OCI-LY7 (cell line): ENCODE measurements at regions not wholly inside any gene's neighbourhood (a gene's known extent, or its start where the extent isn't known, plus 50 kb on each side); places are given as distances from the start of the nearest gene placed in this dataset.

Experiments
- BruUV-seq: library from RNA; stranded (reverse); fragments of 400-500 nt; replicated peaks from 2 replicates; lab custom pipeline; 2021; lab: Mats Ljungman, UMichigan
- CTCF ChIA-PET: fragments of 300-600 bp; sonication (Branson Sonifier 250); formaldehyde crosslinking; loops from one replicate; lab custom pipeline; 2022; ENCODE audit warnings: antibody characterized with exemption; ENCODE audit not compliant: unreplicated experiment; lab: Charles Lee
- POLR2A ChIA-PET: fragments of 300-600 bp; sonication (Branson Sonifier 250); formaldehyde crosslinking; loops from one replicate; lab custom pipeline; 2022; ENCODE audit warnings: antibody characterized with exemption; lab: Charles Lee
- DNase-seq: peaks from one replicate; pipeline ENCODE4 v3.0.0-alpha.2; 2015; ENCODE audit warnings: low spot score
- H2AFZ ChIP-seq: fragments of 200-600 bp; sonication (generic), shearing (Covaris generic); 2 replicates; pipeline ENCODE4 v1.6.1; 2014; ENCODE audit warnings: mild to moderate bottlenecking, antibody characterized with exemption, low read length, moderate library complexity
- H3K27ac ChIP-seq: fragments of 200-600 bp; sonication (generic); 2 replicates; pipeline ENCODE4 v1.5.1; 2014; ENCODE audit warnings: mixed run types, low read depth, mild to moderate bottlenecking, moderate library complexity, low read length, inconsistent platforms; ENCODE audit not compliant: poor library complexity, severe bottlenecking
- H3K36me3 ChIP-seq: fragments of 200-600 bp; sonication (generic); 2 replicates; pipeline ENCODE4 v1.6.1; 2014; ENCODE audit warnings: mild to moderate bottlenecking, antibody characterized with exemption, low read length, moderate library complexity, mixed read lengths; ENCODE audit not compliant: insufficient read depth
- H3K4me1 ChIP-seq: fragments of 200-600 bp; sonication (generic); 2 replicates; pipeline ENCODE4 v1.5.1; 2014; ENCODE audit warnings: mild to moderate bottlenecking, low read length; ENCODE audit not compliant: insufficient read depth, poor library complexity, severe bottlenecking
- H3K4me2 ChIP-seq: fragments of 200-600 bp; sonication (generic); 2 replicates; pipeline ENCODE4 v1.6.1; 2014; ENCODE audit warnings: mild to moderate bottlenecking, low read length
- H3K4me3 ChIP-seq: fragments of 200-600 bp; sonication (generic); 2 replicates; pipeline ENCODE4 v1.5.1; 2014; ENCODE audit warnings: mild to moderate bottlenecking, low read depth, low read length; ENCODE audit not compliant: poor library complexity, severe bottlenecking
- H3K79me2 ChIP-seq: fragments of 200-600 bp; sonication (generic); 2 replicates; pipeline ENCODE4 v1.6.1; 2016; ENCODE audit warnings: low read depth, mild to moderate bottlenecking, low read length, moderate library complexity, mixed read lengths; ENCODE audit not compliant: insufficient read depth
- H3K9me2 ChIP-seq: fragments of 200-600 bp; sonication (generic); 2 replicates; pipeline ENCODE4 v1.6.1; 2016; ENCODE audit warnings: mild to moderate bottlenecking, low read length, mixed read lengths; ENCODE audit not compliant: insufficient read depth
- H3K9me3 ChIP-seq: fragments of 200-600 bp; sonication (generic); 2 replicates; pipeline ENCODE4 v1.6.1; 2014; ENCODE audit warnings: mild to moderate bottlenecking, mixed run types, low read length, mixed read lengths
- H4K20me1 ChIP-seq: fragments of 200-600 bp; sonication (generic); 2 replicates; pipeline ENCODE4 v1.6.1; 2014; ENCODE audit warnings: mild to moderate bottlenecking, antibody characterized with exemption, low read length, moderate library complexity, mixed read lengths; ENCODE audit not compliant: insufficient read depth
- CTCF ChIP-seq: fragments of 200-600 bp; sonication (generic); conservative IDR thresholded peaks from 2 replicates; pipeline ENCODE4 v1.5.1; 2014; ENCODE audit warnings: mild to moderate bottlenecking, antibody characterized with exemption, low read length, moderate library complexity, mixed read lengths
- EZH2phosphoT487 ChIP-seq: fragments of 200-600 bp; sonication (generic); IDR thresholded peaks from 2 replicates; pipeline ENCODE4 v1.6.1; 2018; ENCODE audit warnings: low read depth, borderline replicate concordance, mild to moderate bottlenecking, mixed run types, antibody characterized with exemption, low read length, moderate library complexity, mixed read lengths
- intact Hi-C: fragments of 100-400 bp; cut with micrococcal nuclease; formaldehyde crosslinking; loops from one replicate; pipeline ENCODE4 v1.10.0; 2022; ENCODE audit not compliant: unreplicated experiment

GRCh38 chr17:5837055-5837491 lies 233.1 kb upstream of the WSCD1 start:
- no peaks in the 10 kb centered on the region for H3K9me2 ChIP-seq
- no peaks in the 10 kb centered on the region for H3K79me2 ChIP-seq
- no peak overlapping the region for H3K27ac ChIP-seq
- peaks cover 31% of the 10 kb centered on the region for H3K4me1 ChIP-seq
- no peak for DNase-seq
- no peaks in the 10 kb centered on the region for H3K36me3 ChIP-seq
- no peaks in the 10 kb centered on the region for H3K9me3 ChIP-seq
- no TSS peak for BruUV-seq
- TF ChIP-seq EZH2phosphoT487, result no peak
- TF ChIP-seq CTCF, result no peak
- no peaks in the 10 kb centered on the region for H4K20me1 ChIP-seq
- CTCF ChIA-PET, result no interaction called here
- H2AFZ ChIP-seq, result no peak overlapping the region
- POLR2A ChIA-PET, result no interaction called here
- intact Hi-C loops, result no loop called here
- H3K4me2 ChIP-seq, result no peak overlapping the region
- H3K4me3 ChIP-seq, result no peak overlapping the region

GRCh38 chr17:5838661-5839300 lies 231.4 kb upstream of the WSCD1 start:
- H3K4me2 ChIP-seq, result no peak overlapping the region
- no TSS peak for BruUV-seq
- CTCF ChIA-PET, result no interaction called here
- H3K36me3 ChIP-seq, result no peaks in the 10 kb centered on the region
- TF ChIP-seq CTCF (peak; percentile 47; the same call in 1 of the 2 replicates), EZH2phosphoT487 (no peak)
- H3K79me2 ChIP-seq, result no peaks in the 10 kb centered on the region
- H3K9me2 ChIP-seq, result no peaks in the 10 kb centered on the region
- H2AFZ ChIP-seq, result no peak overlapping the region
- intact Hi-C loops, result no loop called here
- no peak overlapping the region for H3K27ac ChIP-seq
- POLR2A ChIA-PET, result interaction anchor here (0.6 kb wide), 1 partner anchor 7 kb away, joined by 3 read pairs; no protein-coding TSS in a partner anchor
- H3K9me3 ChIP-seq, result no peaks in the 10 kb centered on the region
- peak; percentile 7 for DNase-seq
- no peaks in the 10 kb centered on the region for H4K20me1 ChIP-seq
- H3K4me3 ChIP-seq, result no peak overlapping the region
- H3K4me1 ChIP-seq, result peaks cover 17% of the 10 kb centered on the region

- Histone ChIP-seq H3K27ac (no peak overlapping the region), H3K9me2 (no peaks in the 10 kb centered on the region), H2AFZ (no peak overlapping the region), H3K4me1 (no peaks in the 10 kb centered on the region), H3K9me3 (no peaks in the 10 kb centered on the region), H3K36me3 (no peaks in the 10 kb centered on the region), H3K4me2 (no peak overlapping the region), H4K20me1 (no peaks in the 10 kb centered on the region), H3K4me3 (no peak overlapping the region), H3K79me2 (no peaks in the 10 kb centered on the region)
- TF ChIP-seq CTCF (no peak), EZH2phosphoT487 (no peak)
- no TSS peak for BruUV-seq
- no peak for DNase-seq
- ChIA-PET CTCF (no interaction called here), POLR2A (no interaction called here)
- intact Hi-C loops, result no loop called here
These were observed 229.2 kb upstream of the WSCD1 start for GRCh38 chr17:5840811-5841446.
